ENCODE measurements at regions not wholly inside any gene's neighbourhood (a gene's known extent, or its start where the extent isn't known, plus 50 kb on each side); places are given as distances from the start of the nearest gene placed in this dataset.

DNA sequence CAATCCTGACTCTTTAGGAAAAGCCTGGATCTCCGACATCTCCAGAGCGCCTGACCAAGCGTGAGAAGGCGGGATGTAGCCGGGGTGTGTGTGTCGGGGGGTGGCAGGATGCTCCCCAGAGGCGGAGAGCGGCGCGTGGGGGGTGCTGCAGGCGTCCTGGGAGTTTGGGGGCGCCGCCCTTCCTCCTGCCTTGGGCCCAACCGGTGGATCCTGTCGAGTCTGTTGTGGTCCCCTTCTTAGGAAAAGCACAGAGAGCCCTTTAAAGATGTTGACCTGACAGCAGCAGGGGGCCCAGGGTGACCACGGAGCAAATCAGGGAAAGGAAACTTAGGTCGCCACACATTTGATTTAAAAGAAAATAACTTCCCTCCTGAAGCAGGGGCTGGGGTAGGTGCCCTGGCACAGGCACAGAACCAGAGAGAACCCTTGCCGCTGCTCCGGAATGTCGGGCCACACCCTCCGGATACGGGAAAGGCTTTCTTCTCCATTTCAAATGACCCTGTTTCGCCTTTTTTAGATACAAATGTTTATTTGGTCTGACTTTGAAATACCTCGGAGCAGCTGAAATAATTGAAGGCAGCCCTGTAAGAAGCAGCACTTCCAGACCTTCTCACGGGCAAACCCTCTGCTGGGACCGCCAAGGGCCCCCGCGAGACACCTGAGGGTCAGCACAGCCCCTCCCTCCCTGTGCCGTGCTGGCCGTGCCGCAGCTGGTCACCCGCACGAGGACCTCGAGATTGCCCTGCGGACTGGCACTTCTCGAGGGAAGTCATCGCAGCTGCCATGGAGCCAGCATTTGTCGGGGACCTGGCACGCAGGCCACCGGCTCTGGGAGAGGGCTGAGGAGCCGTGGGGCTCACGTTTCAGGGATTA lies 102.9 kb upstream of the KLF13 start:
- no peak for TF ChIP-seq POLR2AphosphoS5 (IDR thresholded peaks at IDR 0.05; ENCODE audit: borderline replicate concordance, low read depth, low read length)
- TF ChIP-seq EZH2 (IDR thresholded peaks at IDR 0.05): no peak

All from SK-N-MC (cell line).